GM12878 (cell line): ENCODE measurements at regions not wholly inside any gene's neighbourhood (a gene's known extent, or its start where the extent isn't known, plus 50 kb on each side); places are given as distances from the start of the nearest gene placed in this dataset.
"Not testable (repeated sequence)": the region's sequence is repeated elsewhere in the genome, so short reads cannot be mapped to it uniquely, and the experiment has no call there.

Experiments
- ATAC-seq: fragments of 200-7000 bp; cut with Tn5 transposase; 3 replicates; pipeline ENCODE4 v1.9.1; 2020; ENCODE audit warnings: mild to moderate bottlenecking, moderate library complexity
- BruUV-seq: library from RNA; stranded (reverse); fragments of 400-500 nt; replicated peaks from 2 replicates; lab custom pipeline; 2021; lab: Mats Ljungman, UMichigan
- CTCF ChIA-PET: fragments of 300-600 bp; sonication (Branson Sonifier 250); formaldehyde crosslinking; extraction: SDS; loops from one replicate; lab custom pipeline; 2021; ENCODE audit warnings: inconsistent platforms; lab: Yijun Ruan, JAX
- POLR2A ChIA-PET: fragments of 350-600 bp; formaldehyde crosslinking; extraction: SDS; loops from one replicate; lab custom pipeline; 2021; ENCODE audit warnings: inconsistent platforms; lab: Charles Lee
- RAD21 ChIA-PET: fragments of 300-600 bp; sonication (Branson Sonifier 250); formaldehyde crosslinking; loops from one replicate; lab custom pipeline; 2023; ENCODE audit warnings: antibody characterized with exemption; ENCODE audit not compliant: unreplicated experiment; lab: Charles Lee
- SMC1A ChIA-PET: fragments of 300-600 bp; sonication (Branson Sonifier 250); formaldehyde crosslinking; loops from one replicate; lab custom pipeline; 2023; ENCODE audit not compliant: unreplicated experiment, uncharacterized antibody; lab: Charles Lee
- DNase-seq: peaks from one replicate; pipeline ENCODE4 v3.0.0-alpha.2; 2011; ENCODE audit warnings: low read depth, low spot score
- FAIRE-seq: peaks from 3 replicates; lab custom pipeline; 2011; peaks lifted over from hg19 to GRCh38; lab: Jason Lieb, UNC
- H2AFZ ChIP-seq: 2 replicates; pipeline ENCODE4 v1.6.0; 2011; ENCODE audit warnings: low read depth, low read length, control low read depth; ENCODE audit not compliant: control insufficient read depth
- H3K27ac ChIP-seq: 2 replicates; pipeline ENCODE4 v1.5.1; 2011; ENCODE audit warnings: control low read depth; ENCODE audit not compliant: control insufficient read depth, insufficient read depth
- H3K27me3 ChIP-seq, 2 experiments: replicated peaks in 1 of 2; 2 replicates each; pipeline versions ENCODE4 v1.6.0 to v1.6.1; 2011; ENCODE audit warnings: low read length in 1 of 2; ENCODE audit not compliant: control insufficient read depth in 2 of 2, insufficient read depth in 2 of 2
- H3K36me3 ChIP-seq, 2 experiments: 2 replicates each; pipeline ENCODE4 v1.5.1; 2011; ENCODE audit warnings: low read length in 1 of 2; ENCODE audit not compliant: control insufficient read depth in 2 of 2, insufficient read depth in 2 of 2
- H3K4me1 ChIP-seq: 2 replicates; pipeline ENCODE4 v1.6.1; 2011; ENCODE audit warnings: mild to moderate bottlenecking, low read length, moderate library complexity, mixed read lengths; ENCODE audit not compliant: control insufficient read depth, insufficient read depth
- H3K4me2 ChIP-seq: 2 replicates; pipeline ENCODE4 v1.6.0; 2011; ENCODE audit warnings: control low read depth; ENCODE audit not compliant: control insufficient read depth, insufficient read depth
- H3K4me3 ChIP-seq: fragments of 200-600 bp; sonication (generic); 2 replicates; pipeline ENCODE4 v1.5.1; 2016
- H3K79me2 ChIP-seq: 2 replicates; pipeline ENCODE4 v1.6.0; 2011; ENCODE audit warnings: low read length; ENCODE audit not compliant: control insufficient read depth, insufficient read depth
- H3K9ac ChIP-seq: 2 replicates; pipeline ENCODE4 v1.8.0; 2011; ENCODE audit warnings: low read length, control low read depth, mixed read lengths; ENCODE audit not compliant: control insufficient read depth, insufficient read depth
- H3K9me3 ChIP-seq: replicated peaks from 3 replicates; pipeline ENCODE4 v1.5.1; 2011; ENCODE audit warnings: mild to moderate bottlenecking, low read length; ENCODE audit not compliant: control insufficient read depth, insufficient read depth
- H4K20me1 ChIP-seq: 2 replicates; pipeline ENCODE4 v1.6.0; 2011; ENCODE audit not compliant: control insufficient read depth, insufficient read depth
- ELK1 ChIP-seq: IDR thresholded peaks from 2 replicates; pipeline ENCODE4 v1.6.1; 2012; ENCODE audit warnings: low read depth, low read length, improper control_type of control experiment
- FOS ChIP-seq: IDR thresholded peaks from 3 replicates; pipeline ENCODE4 v1.6.1; 2011; ENCODE audit warnings: borderline replicate concordance; ENCODE audit not compliant: insufficient read length; ENCODE audit errors: extremely low read depth
- MLLT1 ChIP-seq: fragments of 450-650 bp; IDR thresholded peaks from 2 replicates; pipeline ENCODE4 v1.6.1; 2016; ENCODE audit warnings: mild to moderate bottlenecking
- PBX3 ChIP-seq: IDR thresholded peaks from 2 replicates; pipeline ENCODE4 v1.6.1; 2011; ENCODE audit warnings: mild to moderate bottlenecking, low read depth, low read length, moderate library complexity; ENCODE audit not compliant: insufficient replicate concordance
- POU2F2 ChIP-seq: IDR thresholded peaks from 3 replicates; pipeline ENCODE4 v1.6.1; 2011; ENCODE audit warnings: low read depth, mild to moderate bottlenecking, low read length, borderline replicate concordance
- RB1 ChIP-seq: fragments of 450-650 bp; formaldehyde crosslinking; IDR thresholded peaks from 2 replicates; pipeline ENCODE4 v1.6.1; 2017; ENCODE audit warnings: mild to moderate bottlenecking, borderline replicate concordance
- ZBED1 ChIP-seq: IDR thresholded peaks from 2 replicates; pipeline ENCODE4 v1.6.1; 2016; ENCODE audit warnings: borderline replicate concordance
- WGBS: methylation state at CpG from one replicate; pipeline ENCODE4 v1.1.6; 2016; ENCODE audit warnings: low lambda C conversion rate; ENCODE audit not compliant: insufficient replicate concordance, insufficient coverage; ENCODE audit errors: missing lambda C conversion rate; 5-methylcytosine and 5-hydroxymethylcytosine counted together
- in situ Hi-C: fragments of 300-500 bp; cut with MboI; formaldehyde crosslinking; loops from 9 replicates; pipeline ENCODE4 v1.14.3; 2018; ENCODE audit warnings: mixed read lengths
- intact Hi-C: fragments of 100-400 bp; cut with micrococcal nuclease; formaldehyde crosslinking; loops from one replicate; pipeline ENCODE4 v1.14.2; 2022; ENCODE audit not compliant: unreplicated experiment
- TF ChIP-seq, protein P1 (sequence below): fragments of 450-650 bp; IDR thresholded peaks from 2 replicates; pipeline ENCODE4 v1.6.1; 2017; ENCODE audit warnings: low read depth, mild to moderate bottlenecking, moderate library complexity

DNA sequence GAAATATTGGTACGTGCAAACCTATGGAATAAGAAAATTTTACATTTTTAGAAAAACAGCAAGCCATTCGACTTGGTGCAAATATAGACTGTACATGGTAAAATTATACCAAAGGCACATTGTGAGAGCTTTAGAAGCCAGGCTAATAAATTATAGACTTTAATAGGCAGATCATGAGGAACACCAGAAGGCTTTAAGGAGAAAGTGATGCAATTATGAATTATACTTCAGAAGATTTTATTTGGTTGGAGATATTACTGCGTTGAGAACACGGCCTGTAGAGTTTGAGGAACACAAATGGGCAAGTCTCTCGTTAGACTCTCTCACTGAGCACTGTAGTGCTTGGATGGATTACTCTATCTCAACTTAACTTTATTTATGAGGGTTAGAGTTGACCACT is 141.7 kb downstream of the MACC1 start (continued):
- TF ChIP-seq PBX3 (no peak), POU2F2 (no peak), FOS (no peak), ZBED1 (no peak), MLLT1 (no peak), ELK1 (no peak), RB1 (no peak)
- TF ChIP-seq, protein P1, sequence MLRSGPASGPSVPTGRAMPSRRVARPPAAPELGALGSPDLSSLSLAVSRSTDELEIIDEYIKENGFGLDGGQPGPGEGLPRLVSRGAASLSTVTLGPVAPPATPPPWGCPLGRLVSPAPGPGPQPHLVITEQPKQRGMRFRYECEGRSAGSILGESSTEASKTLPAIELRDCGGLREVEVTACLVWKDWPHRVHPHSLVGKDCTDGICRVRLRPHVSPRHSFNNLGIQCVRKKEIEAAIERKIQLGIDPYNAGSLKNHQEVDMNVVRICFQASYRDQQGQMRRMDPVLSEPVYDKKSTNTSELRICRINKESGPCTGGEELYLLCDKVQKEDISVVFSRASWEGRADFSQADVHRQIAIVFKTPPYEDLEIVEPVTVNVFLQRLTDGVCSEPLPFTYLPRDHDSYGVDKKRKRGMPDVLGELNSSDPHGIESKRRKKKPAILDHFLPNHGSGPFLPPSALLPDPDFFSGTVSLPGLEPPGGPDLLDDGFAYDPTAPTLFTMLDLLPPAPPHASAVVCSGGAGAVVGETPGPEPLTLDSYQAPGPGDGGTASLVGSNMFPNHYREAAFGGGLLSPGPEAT: no peak

DNA sequence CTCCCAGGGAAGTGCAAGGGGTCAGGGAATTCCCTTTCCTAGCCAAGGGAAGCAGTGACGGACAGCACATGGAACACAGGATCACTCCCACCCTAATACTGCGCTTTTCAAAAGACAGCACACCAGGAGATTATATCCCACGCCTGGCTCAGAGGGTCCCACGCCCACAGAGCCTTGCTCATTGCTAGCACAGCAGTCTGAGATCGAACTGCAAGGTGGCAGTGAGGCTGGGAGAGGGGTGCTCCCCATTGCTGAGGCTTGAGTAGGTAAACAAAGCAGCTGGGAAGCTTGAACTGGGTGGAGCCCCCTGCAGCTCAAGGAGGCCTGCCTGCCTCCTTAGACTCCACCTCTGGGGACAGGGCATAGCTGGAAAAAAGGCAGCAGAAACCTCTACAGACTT is 149.2 kb downstream of the MACC1 start:
- BruUV-seq, RAD21 ChIA-PET, H3K27ac ChIP-seq, H3K4me3 ChIP-seq, DNase-seq, H3K27me3 ChIP-seq, H3K4me2 ChIP-seq, FAIRE-seq, ATAC-seq, H3K36me3 ChIP-seq, POLR2A ChIA-PET, H3K9ac ChIP-seq, CTCF ChIA-PET, H2AFZ ChIP-seq, in situ Hi-C loops, H3K9me3 ChIP-seq, H3K79me2 ChIP-seq, H4K20me1 ChIP-seq: not testable (repeated sequence)
- H3K4me1 ChIP-seq: peaks cover 11% of the 10 kb centered on the region
- intact Hi-C loops: loop anchor here (5.0 kb wide), 1 partner anchor 36 kb away; no protein-coding TSS in a partner anchor
- 42% methylated on average over 5 of the region's 5 CpGs for WGBS
- SMC1A ChIA-PET: interaction anchor here (2.1 kb wide), 1 partner anchor 104 kb away, joined by 4 read pairs; no protein-coding TSS in a partner anchor
